GM18909 (cell line): ENCODE measurements at regions not wholly inside any gene's neighbourhood (a gene's known extent, or its start where the extent isn't known, plus 50 kb on each side); places are given as distances from the start of the nearest gene placed in this dataset.

Experiments used
- ATAC-seq: cut with Tn5 transposase; IDR thresholded peaks from one replicate; pipeline ENCODE4 v1.9.1; 2021; ENCODE audit warnings: mild to moderate bottlenecking; ENCODE audit not compliant: unreplicated experiment, poor library complexity

DNA sequence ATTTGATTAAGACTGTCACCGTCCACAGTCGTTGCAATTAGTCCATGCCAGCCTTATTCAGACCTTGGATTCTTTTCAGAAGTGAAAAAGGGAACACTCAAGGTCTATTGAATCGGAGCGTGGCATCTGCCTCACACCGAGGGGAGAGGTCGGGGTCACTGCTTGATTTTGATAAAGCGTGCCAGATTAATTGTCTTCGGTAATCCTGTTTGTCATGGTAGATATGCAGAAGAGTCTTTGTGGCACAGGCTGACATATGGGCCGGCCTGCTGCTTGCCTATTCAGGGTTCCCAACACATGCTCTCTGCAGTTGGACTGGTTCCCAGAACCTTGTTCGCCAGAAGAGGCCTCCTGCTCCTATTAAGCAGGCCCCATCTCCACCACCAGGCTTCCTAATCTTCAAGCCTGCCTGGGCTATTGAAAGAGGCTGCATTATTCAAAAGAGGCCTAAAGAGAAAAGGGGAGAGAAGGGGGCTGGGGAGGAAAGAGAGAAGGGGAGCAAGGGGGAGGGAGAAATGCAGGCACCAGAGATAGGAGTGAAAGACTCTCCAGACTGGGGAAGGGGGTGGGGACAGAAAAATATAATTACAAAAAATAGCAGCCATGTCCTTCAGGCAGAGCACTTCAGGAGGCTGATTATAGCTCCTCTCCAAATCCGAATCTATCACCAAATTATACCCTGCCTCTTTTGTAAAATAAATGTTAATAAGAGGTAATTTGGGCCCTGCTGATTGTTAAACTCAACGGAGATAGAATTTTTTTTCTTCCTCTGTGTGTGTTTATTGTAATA, 611.3 kb downstream of the HDGFL1 start:
- ATAC-seq = no peak

DNA sequence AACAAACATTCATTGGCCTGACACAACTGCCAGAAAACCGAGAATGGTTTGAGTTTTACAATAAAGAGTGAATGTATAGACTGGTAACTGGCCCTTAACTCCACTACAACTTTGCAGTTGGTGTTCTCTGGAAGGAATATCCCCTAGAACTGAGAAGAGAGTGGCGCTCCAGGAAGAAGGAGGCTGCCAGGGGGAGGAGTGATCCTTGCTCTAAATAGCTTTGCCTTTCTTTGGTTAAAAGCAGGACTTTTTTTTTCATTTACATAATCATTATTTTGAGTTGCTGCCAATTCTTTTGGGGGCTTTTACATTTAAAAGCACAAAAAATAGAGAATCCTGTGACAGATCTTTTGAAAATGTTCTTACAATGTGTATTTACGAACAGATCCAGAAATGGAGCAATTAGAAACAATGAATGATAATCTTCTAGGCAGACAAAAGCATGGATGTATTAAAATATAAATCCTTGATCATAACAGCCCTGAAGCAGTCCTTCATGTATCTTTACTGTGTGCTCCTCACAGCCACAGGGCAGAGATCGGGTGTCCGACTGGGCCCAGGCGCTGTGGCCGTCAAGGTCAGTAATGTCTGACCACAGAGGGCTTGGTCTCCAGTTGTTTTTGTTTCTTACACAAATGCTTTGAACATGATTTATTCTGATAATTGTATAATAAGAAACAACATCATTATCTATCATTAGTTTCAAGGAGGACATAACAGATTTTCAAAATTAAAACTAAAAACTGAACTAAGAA, 612.2 kb downstream of the HDGFL1 start:
- no peak for ATAC-seq

DNA sequence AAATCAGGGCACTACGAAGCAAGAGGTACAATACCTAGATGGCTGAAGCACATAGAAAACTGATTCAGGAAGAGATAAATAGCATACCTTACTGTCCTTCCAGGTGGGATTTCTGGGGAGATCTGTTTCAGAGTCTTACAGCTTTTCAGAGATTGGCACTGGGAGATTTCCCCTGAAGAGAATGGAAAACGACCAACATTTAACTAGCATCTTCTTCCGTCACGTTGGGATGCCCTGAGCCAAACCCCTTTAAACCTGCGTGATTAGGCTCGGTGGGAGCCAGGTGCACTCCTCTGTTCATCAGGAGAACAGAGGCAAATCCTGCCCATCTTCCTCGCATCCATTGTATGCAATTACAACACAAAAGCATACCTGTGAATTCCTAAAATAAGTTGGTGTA, 614.5 kb downstream of the HDGFL1 start:
- no peak for ATAC-seq

DNA sequence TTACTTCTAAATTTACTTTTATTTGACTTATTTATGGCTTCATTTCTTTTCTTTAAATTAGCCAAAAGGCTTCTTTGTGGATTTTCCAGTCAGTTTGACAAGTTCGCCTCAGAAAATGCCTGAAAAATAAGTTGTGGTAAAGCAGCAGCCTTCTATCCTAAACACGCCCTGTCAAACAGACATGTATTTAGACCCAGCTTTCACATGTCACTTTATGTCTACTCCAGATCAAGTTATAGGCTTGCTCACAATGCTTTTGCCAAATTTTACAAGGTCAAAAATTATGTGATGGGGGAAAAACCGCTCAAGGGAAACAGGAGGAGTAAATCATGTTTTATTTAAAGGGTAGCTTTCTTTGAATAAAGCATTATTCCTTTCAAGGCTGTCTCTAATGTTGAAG, 615.0 kb downstream of the HDGFL1 start:
- ATAC-seq = no peak

DNA sequence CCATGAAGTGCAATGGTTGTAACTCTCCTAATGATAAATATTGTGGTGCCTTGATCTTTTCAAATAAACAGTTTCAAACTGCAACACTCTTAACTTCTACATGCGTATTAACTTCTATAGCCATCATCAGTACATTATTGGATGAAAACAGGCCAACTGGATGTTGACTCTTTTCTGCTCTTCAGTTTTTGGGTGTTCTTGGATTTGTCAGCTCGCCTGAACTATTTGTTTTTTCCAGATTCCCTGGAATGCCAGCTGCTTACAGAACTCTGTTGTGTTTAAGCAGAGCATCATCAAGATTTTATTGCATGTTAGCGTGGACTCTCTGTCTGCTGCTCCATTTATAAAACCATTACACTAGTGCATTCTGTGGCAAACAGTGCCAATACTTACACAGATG, 626.1 kb downstream of the HDGFL1 start:
- no peak for ATAC-seq

DNA sequence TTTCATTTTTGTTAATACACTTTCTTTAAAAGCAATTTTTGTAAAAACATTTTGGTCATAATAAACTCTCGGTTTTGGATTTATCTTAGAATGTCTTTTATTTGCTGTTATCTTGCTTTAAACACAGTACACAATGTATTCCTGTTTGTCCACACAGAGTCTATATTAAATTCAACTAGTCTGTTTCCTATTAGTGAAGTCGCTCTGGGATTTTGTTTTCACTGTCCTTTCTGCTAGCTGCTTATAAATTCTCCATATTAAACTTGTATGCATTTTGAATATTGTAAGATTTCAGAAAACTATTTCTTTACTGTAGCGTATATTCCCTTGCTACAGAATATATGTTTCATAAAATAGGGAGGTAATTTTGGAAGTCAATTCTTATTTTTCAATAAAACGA, 630.2 kb downstream of the HDGFL1 start:
- ATAC-seq = no peak

DNA sequence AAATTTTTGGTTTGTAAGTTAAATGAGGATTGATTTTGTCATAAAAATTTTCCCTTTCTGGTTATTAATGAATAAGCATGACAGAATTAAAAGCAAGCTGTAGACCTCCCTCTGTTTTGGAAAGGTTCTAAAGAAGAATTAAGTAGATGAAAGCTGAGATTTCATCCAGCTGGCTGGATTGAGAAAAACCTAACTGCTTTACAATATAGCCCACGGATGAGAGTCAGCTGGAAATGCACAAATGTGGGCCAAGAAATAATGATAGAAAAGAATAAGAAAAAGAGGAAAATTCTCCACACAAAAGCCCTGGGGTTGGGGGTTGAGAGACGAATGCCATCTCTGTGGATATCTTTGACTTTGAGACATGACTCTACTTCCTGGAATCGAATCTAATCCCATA, 631.6 kb downstream of the HDGFL1 start:
- no peak for ATAC-seq

DNA sequence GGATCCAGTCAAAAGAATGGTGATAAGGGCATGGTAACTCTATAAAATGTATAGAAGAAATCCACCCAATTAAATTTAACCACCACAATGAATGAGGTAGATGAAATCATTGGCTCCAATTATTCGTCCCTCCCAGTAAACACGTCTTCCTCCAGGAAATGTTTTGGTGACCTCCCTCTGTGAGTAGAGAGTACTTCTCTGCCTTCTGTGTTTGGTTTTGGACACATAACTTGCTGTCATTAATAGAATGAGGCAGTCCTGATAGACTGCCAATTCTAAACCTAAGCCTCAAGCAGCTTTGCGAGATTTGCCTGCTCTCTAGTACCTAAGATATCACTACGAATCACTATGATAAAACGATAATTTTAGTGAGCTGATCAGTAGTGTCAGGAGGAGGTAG, 632.8 kb downstream of the HDGFL1 start:
- no peak for ATAC-seq

DNA sequence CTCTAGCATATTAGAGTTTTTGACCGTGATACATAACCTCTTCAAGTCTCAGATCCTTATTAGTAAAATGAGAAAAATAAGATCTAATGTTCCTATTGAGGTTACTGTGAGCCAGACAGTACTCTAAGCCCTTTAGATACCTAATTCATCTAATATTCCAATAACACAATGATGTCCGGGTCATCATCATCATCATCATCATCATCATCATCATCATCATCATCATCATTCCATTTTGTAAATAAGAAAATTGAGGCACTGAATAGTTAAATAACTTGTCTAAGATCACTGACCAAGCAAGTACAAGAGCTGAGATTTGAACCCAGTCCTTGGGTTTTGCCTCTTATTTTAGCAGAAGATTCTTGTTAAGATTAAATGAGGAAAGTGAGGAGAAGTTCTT, 643.0 kb downstream of the HDGFL1 start:
- no peak for ATAC-seq

DNA sequence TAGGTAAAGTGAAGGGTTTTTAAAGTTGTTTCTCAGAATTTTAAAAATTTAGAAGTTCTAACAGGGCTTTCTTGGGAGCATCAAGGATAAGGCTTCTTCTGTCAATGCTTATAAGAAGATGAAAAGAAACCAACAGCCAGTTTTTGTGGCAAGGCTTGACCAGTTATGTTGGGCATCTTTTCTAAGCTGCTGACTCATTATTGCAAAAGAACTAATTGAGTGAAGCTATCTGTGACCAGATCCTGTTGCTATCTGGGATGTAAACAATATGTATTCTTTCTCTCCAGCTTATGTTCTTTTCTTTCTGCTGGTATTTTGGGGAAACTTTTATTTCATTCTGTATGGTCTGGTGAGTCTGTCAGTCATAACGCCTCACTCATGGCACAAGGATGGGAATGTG, 643.8 kb downstream of the HDGFL1 start:
- ATAC-seq = no peak

DNA sequence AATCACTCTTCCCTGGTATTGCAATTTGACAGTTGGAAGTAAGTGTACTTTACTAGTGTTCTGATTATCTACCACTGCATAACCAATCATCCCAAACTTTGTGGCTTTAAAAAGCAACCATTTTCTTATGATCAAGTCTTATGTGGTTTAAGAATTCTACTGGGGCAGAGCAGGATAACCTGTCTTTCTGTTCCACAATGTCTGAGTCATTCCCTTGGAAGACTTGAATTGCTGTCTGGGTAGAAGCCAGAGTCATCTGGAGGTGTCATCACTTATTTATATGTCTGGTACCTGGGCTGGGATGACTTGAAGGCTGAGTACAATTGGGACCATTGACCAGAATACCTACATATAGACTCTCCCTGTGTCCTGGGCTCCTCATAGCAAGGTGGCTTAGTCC, 644.3 kb downstream of the HDGFL1 start:
- no peak for ATAC-seq

DNA sequence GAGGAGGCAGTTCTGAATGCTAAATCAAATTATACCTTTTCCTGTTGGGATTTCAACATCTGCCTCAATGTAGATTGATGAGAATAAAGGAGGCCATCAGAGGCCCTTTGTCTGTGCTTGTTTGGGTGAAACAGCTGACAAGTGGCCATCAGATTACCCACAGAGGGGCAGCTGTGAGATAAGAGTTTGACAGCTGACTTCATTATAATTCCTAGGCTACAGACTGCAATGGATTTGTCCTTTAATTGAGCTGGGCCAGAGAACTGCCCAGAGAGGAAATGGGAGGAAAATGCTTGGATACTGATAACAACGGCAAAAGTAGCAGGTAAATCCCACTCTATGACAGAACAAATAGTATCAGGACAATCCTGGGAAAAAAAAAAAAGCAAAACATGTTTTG, 649.4 kb downstream of the HDGFL1 start:
- ATAC-seq = no peak

DNA sequence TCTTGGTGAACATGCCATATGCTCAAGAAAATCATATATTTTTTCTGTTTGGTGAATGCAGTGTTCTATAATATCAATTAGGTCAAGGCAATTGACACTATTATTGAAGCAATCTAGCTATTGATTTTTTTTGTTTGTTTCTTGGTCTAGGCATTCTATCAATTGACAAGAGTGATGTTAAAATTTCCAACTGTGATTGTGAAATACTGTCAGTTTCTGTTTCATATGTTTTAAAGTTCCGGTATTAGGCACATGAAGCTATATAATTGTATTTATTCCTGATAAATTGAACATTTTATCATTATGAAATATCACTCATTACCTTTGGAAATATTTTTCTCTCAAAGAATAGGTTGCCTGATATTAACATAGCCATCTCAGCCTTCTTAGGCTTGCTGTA, 653.4 kb downstream of the HDGFL1 start:
- ATAC-seq = no peak

DNA sequence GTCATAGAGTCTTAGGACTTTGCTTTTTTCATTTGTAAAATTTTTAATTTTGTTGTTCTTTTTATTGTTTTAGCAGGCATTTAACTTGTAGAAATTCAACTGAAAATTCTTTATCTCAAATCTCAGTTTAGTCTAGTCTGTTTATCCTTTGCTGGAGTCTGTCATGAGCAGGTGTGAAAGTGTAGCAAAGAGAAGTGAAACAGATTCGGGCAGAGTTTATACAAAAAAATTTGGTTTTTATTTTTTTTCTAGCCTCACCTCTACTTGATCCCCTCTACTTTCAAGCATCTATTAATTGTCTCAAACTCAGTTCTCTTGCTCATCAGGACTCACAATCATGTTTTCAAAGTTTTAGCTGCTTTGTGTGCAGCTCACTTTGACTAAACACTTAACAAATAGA, 655.2 kb downstream of the HDGFL1 start:
- no peak for ATAC-seq

DNA sequence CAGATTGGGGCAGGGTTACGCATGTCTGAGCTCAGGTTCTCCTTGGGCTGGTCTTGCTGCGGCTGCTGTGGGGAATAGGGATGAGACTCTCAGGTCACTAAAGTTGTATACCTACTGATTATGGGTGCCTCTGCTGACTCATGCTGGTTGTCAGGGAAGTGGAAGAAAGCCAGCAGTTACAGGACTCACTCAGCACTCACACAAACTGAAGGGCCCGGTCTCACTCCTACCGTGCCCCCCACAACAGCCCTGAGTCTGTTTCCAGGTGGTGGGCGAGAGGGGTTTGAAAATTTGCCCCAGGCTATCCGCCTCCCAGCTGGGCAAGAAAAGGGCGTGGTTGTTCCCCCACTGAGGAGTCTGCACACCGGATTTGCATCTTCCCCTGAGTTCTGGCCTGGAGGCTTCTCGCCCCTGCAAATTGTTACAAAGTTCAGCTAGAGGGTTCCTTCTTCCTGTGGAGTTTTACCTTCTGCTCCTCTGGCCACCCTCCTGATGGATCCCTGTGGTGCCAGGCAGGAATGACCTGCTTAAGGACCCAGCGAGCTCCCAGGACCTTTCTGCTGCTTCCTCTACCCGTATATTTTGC, 659.2 kb downstream of the HDGFL1 start:
- no peak for ATAC-seq

DNA sequence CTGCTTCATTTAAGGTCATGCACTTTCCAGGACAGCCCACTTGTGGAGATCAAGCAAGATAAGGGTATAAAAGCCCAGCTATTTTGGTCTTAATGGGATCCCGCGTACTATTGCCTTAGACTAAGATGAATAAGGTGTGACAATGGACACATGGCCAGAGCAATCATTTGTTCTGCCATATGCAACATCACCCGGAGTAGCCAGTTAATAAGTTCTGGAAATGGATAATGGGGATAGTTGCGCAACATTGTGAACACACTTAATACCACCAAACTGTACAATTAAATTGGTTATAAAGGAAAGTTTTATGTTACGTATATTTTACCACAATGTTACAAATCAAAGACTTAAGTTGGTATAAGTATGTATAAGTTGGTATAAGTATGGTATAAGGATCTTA, 674.5 kb downstream of the HDGFL1 start:
- ATAC-seq = no peak

DNA sequence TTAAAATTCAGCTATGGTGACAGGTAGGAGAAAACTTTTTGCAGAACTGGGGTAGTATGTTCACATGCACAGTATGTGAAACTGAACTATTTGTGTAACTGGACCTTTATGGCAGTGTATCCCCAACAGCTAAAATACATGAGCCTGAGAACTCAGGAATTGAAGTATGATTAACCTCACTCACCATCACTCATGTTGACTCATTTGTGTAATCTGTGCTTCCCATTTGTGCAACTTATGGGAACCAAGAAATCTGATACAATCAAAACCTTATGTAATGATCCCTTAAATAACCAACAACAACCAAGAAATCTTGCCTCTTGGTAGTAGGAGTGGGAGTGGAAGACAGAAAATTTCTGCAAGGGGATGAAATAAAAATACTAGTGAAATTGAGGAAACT, 674.9 kb downstream of the HDGFL1 start:
- no peak for ATAC-seq

DNA sequence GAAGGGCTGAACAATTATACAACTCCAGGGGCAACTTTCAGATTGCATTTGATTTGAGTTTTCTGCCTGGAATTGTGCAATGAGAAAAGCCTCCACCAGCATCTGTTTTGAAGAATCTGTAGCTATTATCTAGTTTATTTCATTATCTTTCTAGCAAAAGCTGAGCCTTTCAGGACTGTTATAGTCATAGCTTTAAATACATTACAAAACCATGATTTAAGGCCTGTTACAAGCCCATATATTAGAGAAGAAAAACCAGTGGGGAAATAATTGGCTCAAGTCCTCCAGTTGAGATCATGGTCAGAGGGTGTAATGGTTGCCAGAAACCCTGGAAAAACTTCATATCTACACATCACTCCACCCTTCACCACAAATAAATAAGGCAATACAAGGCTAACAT, 676.2 kb downstream of the HDGFL1 start:
- no peak for ATAC-seq

DNA sequence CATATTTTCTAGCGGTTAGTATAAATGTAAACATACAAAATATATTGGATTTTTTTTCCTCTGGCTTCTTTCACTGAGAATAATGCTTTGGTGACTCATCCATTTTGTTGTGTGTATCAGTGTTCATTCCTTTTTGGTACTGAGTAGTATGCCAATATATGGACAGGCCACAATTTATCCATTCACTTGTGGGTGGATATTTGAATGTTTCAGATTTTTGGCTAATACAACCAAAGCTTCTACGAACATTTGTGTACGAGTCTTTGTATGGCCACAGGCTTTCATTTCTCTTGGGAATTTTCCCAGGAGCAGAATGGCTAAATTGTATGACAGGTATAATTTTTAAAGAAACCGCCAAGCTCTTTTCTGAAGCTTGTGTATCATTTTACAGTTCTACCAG, 677.5 kb downstream of the HDGFL1 start:
- ATAC-seq = no peak

DNA sequence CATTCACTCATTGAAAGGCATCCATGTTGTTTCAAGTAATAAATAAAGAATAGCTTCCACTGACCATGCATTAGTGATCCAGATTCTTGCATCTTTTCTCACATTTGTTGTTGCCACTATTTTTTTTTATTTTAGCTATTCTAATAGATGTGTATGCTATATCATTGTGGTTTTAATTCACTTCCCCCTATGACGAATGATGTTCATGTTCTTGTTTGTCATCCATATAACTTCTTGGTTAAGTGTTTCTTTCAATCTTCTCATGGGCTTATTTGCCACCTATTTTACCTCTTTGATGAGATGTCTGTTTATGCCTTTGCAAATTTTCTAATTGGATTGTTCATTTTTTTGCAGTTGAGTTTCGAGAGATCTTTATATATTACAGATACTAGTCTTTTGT, 681.2 kb downstream of the HDGFL1 start:
- no peak for ATAC-seq

DNA sequence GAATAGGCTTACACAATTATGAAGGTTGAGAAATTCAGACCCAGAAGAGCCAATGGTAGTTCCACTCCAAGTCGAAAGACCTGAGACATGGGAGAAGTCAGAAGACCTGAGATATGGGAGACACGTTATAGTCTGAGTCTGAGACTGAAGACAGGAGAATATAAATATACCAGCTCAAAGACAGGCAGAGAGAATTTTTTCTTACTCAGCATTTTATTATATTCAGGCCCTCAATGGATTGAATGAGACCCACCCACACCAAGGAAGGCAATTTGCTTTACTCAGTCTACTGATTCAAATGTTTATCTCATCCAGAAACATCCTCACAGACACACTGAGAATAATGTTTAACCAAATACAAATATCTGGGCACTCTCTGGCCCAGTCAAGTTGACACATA, 693.5 kb downstream of the HDGFL1 start:
- no peak for ATAC-seq

DNA sequence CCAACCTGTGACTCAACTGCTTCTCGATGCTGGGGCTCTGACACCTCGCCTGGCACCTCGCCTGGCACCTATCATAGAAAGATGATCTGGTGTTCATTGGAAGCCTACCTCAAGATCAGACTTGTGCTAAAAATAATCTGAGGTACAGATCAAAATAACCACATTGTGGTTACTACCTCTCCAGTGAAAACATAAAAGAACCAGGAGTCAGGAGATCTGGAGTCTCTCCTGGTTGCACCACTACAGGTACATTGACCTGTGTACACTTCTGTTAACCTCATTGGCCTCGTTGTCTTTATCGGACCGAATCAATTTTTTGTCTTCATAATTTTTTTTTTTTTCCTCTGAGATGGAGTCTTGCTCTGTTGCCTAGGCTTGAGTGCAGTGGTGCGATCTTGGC, 695.9 kb downstream of the HDGFL1 start:
- ATAC-seq = no peak
